Neutrophil (primary cell): ENCODE measurements at regions not wholly inside any gene's neighbourhood (a gene's known extent, or its start where the extent isn't known, plus 50 kb on each side); places are given as distances from the start of the nearest gene placed in this dataset.

ENCODE experiments used
- H3K27ac ChIP-seq: fragments of 200-600 bp; sonication (generic); 2 replicates; pipeline ENCODE4 v1.5.1; 2016; ENCODE audit warnings: mild to moderate bottlenecking, moderate library complexity
- H3K27me3 ChIP-seq: fragments of 200-600 bp; sonication (generic); 2 replicates; pipeline ENCODE4 v1.6.0; 2016; ENCODE audit warnings: mild to moderate bottlenecking
- H3K36me3 ChIP-seq: fragments of 200-600 bp; sonication (generic); 2 replicates; pipeline ENCODE4 v1.5.1; 2017
- H3K4me1 ChIP-seq, 2 experiments: fragments of 200-600 bp in 1 of 2; sonication (generic) in 1 of 2; 1 replicate in 1 of 2; 2 replicates in 1 of 2; pipeline versions ENCODE4 v1.5.1 to v1.6.1; 2013 to 2016; ENCODE audit warnings: low read depth in 1 of 2, low read length in 1 of 2, mild to moderate bottlenecking in 1 of 2, moderate library complexity in 1 of 2; ENCODE audit not compliant: control insufficient read depth in 1 of 2, insufficient read depth in 1 of 2
- H3K4me3 ChIP-seq, 2 experiments: fragments of 200-600 bp in 1 of 2; sonication (generic) in 1 of 2; 1 replicate in 1 of 2; 2 replicates in 1 of 2; pipeline ENCODE4 v1.5.1; 2013 to 2016; ENCODE audit warnings: low read depth in 1 of 2, low read length in 1 of 2, mild to moderate bottlenecking in 1 of 2, moderate library complexity in 1 of 2
- H3K9me3 ChIP-seq: fragments of 200-600 bp; sonication (generic); 2 replicates; pipeline ENCODE4 v1.5.1; 2016
- CTCF ChIP-seq: fragments of 200-600 bp; sonication (generic); IDR thresholded peaks from 2 replicates; pipeline ENCODE4 v1.5.1; 2016; ENCODE audit warnings: antibody characterized with exemption

- no peaks in the 10 kb centered on the region for H3K4me1 ChIP-seq
- H3K27ac ChIP-seq, result no peak overlapping the region
- no peak overlapping the region for H3K4me3 ChIP-seq
- H3K27me3 ChIP-seq, result no peaks in the 10 kb centered on the region
- H3K9me3 ChIP-seq, result no peaks in the 10 kb centered on the region
- no peaks in the 10 kb centered on the region for H3K36me3 ChIP-seq
- TF ChIP-seq CTCF, result no peak
These were observed 907.9 kb downstream of the IGSF11 start for GRCh38 chr3:118126751-118127150.

- no peaks in the 10 kb centered on the region for H3K36me3 ChIP-seq
- TF ChIP-seq CTCF, result no peak
- H3K4me1 ChIP-seq, result no peaks in the 10 kb centered on the region
- no peak overlapping the region for H3K27ac ChIP-seq
- H3K4me3 ChIP-seq, result no peak overlapping the region
- no peaks in the 10 kb centered on the region for H3K27me3 ChIP-seq
- H3K9me3 ChIP-seq, result no peaks in the 10 kb centered on the region
These were observed 906.7 kb downstream of the IGSF11 start for GRCh38 chr3:118127992-118128391.

GRCh38 chr3:118128886-118129285 is 905.8 kb downstream of the IGSF11 start:
- Histone ChIP-seq H3K36me3 (no peaks in the 10 kb centered on the region), H3K27ac (no peak overlapping the region), H3K27me3 (no peaks in the 10 kb centered on the region), H3K9me3 (no peaks in the 10 kb centered on the region), H3K4me1 (no peaks in the 10 kb centered on the region), H3K4me3 (no peak overlapping the region)
- TF ChIP-seq CTCF, result no peak

GRCh38 chr3:118137778-118138177 is 896.9 kb downstream of the IGSF11 start:
- Histone ChIP-seq H3K4me3 (no peak overlapping the region), H3K36me3 (no peaks in the 10 kb centered on the region), H3K27me3 (no peaks in the 10 kb centered on the region), H3K4me1 (no peaks in the 10 kb centered on the region), H3K27ac (no peak overlapping the region), H3K9me3 (no peaks in the 10 kb centered on the region)
- TF ChIP-seq CTCF, result no peak

- H3K4me3 ChIP-seq, result no peak overlapping the region
- H3K36me3 ChIP-seq, result no peaks in the 10 kb centered on the region
- H3K27ac ChIP-seq, result no peak overlapping the region
- no peaks in the 10 kb centered on the region for H3K9me3 ChIP-seq
- no peaks in the 10 kb centered on the region for H3K4me1 ChIP-seq
- H3K27me3 ChIP-seq, result no peaks in the 10 kb centered on the region
- TF ChIP-seq CTCF, result no peak
These were observed 889.7 kb downstream of the IGSF11 start for GRCh38 chr3:118144919-118145318.
